ENCODE measurements at regions not wholly inside any gene's neighbourhood (a gene's known extent, or its start where the extent isn't known, plus 50 kb on each side); places are given as distances from the start of the nearest gene placed in this dataset.

GRCh38 chrX:121102101-121102500 is 54.7 kb downstream of the GLUD2 start:
- H3K36me3 Mint-ChIP-seq (ENCODE audit: low read depth) = no peaks in the 10 kb centered on the region
- no peak for ATAC-seq
- H3K4me3 Mint-ChIP-seq = no peak overlapping the region
- no peaks in the 10 kb centered on the region for H3K4me1 Mint-ChIP-seq
- H3K27me3 Mint-ChIP-seq = no peaks in the 10 kb centered on the region
- no peaks in the 10 kb centered on the region for H3K9me3 ChIP-seq (ENCODE audit: control insufficient read depth, low read length, poor library complexity, severe bottlenecking)
- DNase-seq = no peak
- H3K27ac Mint-ChIP-seq = no peak overlapping the region

GRCh38 chrX:121103381-121103780 is 56.0 kb downstream of the GLUD2 start:
- no peak overlapping the region for H3K4me3 Mint-ChIP-seq
- no peaks in the 10 kb centered on the region for H3K9me3 ChIP-seq (ENCODE audit: control insufficient read depth, low read length, poor library complexity, severe bottlenecking)
- no peaks in the 10 kb centered on the region for H3K27me3 Mint-ChIP-seq
- DNase-seq (no peak), ATAC-seq (no peak)
- no peak overlapping the region for H3K27ac Mint-ChIP-seq
- H3K4me1 Mint-ChIP-seq = no peaks in the 10 kb centered on the region
- no peaks in the 10 kb centered on the region for H3K36me3 Mint-ChIP-seq (ENCODE audit: low read depth)

- ATAC-seq (no peak), DNase-seq (no peak)
- H3K36me3 Mint-ChIP-seq (ENCODE audit: low read depth) = no peaks in the 10 kb centered on the region
- no peak overlapping the region for H3K27ac Mint-ChIP-seq
- no peaks in the 10 kb centered on the region for H3K9me3 ChIP-seq (ENCODE audit: control insufficient read depth, low read length, poor library complexity, severe bottlenecking)
- H3K4me3 Mint-ChIP-seq = no peak overlapping the region
- H3K4me1 Mint-ChIP-seq = no peaks in the 10 kb centered on the region
- no peaks in the 10 kb centered on the region for H3K27me3 Mint-ChIP-seq
Measured at GRCh38 chrX:121106484-121107235, 59.2 kb downstream of the GLUD2 start.

- no peaks in the 10 kb centered on the region for H3K27me3 Mint-ChIP-seq
- H3K4me1 Mint-ChIP-seq = no peaks in the 10 kb centered on the region
Measured at GRCh38 chrX:121109986-121110385, 62.6 kb downstream of the GLUD2 start.

GRCh38 chrX:121110536-121110935 is 63.1 kb downstream of the GLUD2 start:
- no peak for DNase-seq
- no peak overlapping the region for H3K4me3 Mint-ChIP-seq
- no peaks in the 10 kb centered on the region for H3K27me3 Mint-ChIP-seq
- no peaks in the 10 kb centered on the region for H3K4me1 Mint-ChIP-seq
- H3K27ac Mint-ChIP-seq = no peak overlapping the region
- peaks cover under 1% of the 10 kb centered on the region for H3K36me3 Mint-ChIP-seq (ENCODE audit: low read depth)
- no peak for ATAC-seq
- H3K9me3 ChIP-seq (ENCODE audit: control insufficient read depth, low read length, poor library complexity, severe bottlenecking) = no peaks in the 10 kb centered on the region

More at GRCh38 chrX:121109986-121110385, 62.6 kb downstream of the GLUD2 start:
- H3K27ac Mint-ChIP-seq = no peak overlapping the region
- DNase-seq = no peak
- H3K9me3 ChIP-seq (ENCODE audit: control insufficient read depth, low read length, poor library complexity, severe bottlenecking) = no peaks in the 10 kb centered on the region
- no peaks in the 10 kb centered on the region for H3K36me3 Mint-ChIP-seq (ENCODE audit: low read depth)
- no peak overlapping the region for H3K4me3 Mint-ChIP-seq
- no peak for ATAC-seq

GRCh38 chrX:121114691-121115090 is 67.3 kb downstream of the GLUD2 start:
- Mint-ChIP-seq H3K4me3 (no peak overlapping the region), H3K4me1 (no peaks in the 10 kb centered on the region), H3K27me3 (no peaks in the 10 kb centered on the region), H3K36me3 (ENCODE audit: low read depth) (peaks cover 2% of the 10 kb centered on the region), H3K27ac (no peak overlapping the region)
- ATAC-seq (no peak), DNase-seq (no peak)
- H3K9me3 ChIP-seq (ENCODE audit: control insufficient read depth, low read length, poor library complexity, severe bottlenecking) = no peaks in the 10 kb centered on the region

GRCh38 chrX:121120690-121121605 is 73.5 kb downstream of the GLUD2 start:
- Mint-ChIP-seq H3K27me3 (no peaks in the 10 kb centered on the region), H3K27ac (no peak overlapping the region), H3K4me3 (no peak overlapping the region), H3K36me3 (ENCODE audit: low read depth) (no peaks in the 10 kb centered on the region), H3K4me1 (no peaks in the 10 kb centered on the region)
- no peak for DNase-seq
- H3K9me3 ChIP-seq (ENCODE audit: control insufficient read depth, low read length, poor library complexity, severe bottlenecking) = no peaks in the 10 kb centered on the region
- ATAC-seq = no peak

- no peaks in the 10 kb centered on the region for H3K4me1 Mint-ChIP-seq
Measured at GRCh38 chrX:121122332-121122731, 74.9 kb downstream of the GLUD2 start.

GRCh38 chrX:121128925-121129877 is 81.8 kb downstream of the GLUD2 start:
- ATAC-seq = no peak
- no peak overlapping the region for H3K4me3 Mint-ChIP-seq
- no peaks in the 10 kb centered on the region for H3K4me1 Mint-ChIP-seq
- H3K9me3 ChIP-seq (ENCODE audit: control insufficient read depth, low read length, poor library complexity, severe bottlenecking) = no peaks in the 10 kb centered on the region
- H3K27me3 Mint-ChIP-seq = no peaks in the 10 kb centered on the region
- H3K36me3 Mint-ChIP-seq (ENCODE audit: low read depth) = no peaks in the 10 kb centered on the region
- no peak for DNase-seq
- H3K27ac Mint-ChIP-seq = no peak overlapping the region

More at GRCh38 chrX:121122332-121122731, 74.9 kb downstream of the GLUD2 start:
- DNase-seq (no peak), ATAC-seq (no peak)
- no peaks in the 10 kb centered on the region for H3K9me3 ChIP-seq (ENCODE audit: control insufficient read depth, low read length, poor library complexity, severe bottlenecking)
- no peaks in the 10 kb centered on the region for H3K27me3 Mint-ChIP-seq
- no peaks in the 10 kb centered on the region for H3K36me3 Mint-ChIP-seq (ENCODE audit: low read depth)
- no peak overlapping the region for H3K27ac Mint-ChIP-seq
- no peak overlapping the region for H3K4me3 Mint-ChIP-seq

GRCh38 chrX:121132675-121133074 is 85.3 kb downstream of the GLUD2 start:
- DNase-seq = no peak
- no peaks in the 10 kb centered on the region for H3K4me1 Mint-ChIP-seq
- H3K27me3 Mint-ChIP-seq = no peaks in the 10 kb centered on the region
- no peaks in the 10 kb centered on the region for H3K9me3 ChIP-seq (ENCODE audit: control insufficient read depth, low read length, poor library complexity, severe bottlenecking)
- H3K27ac Mint-ChIP-seq = no peak overlapping the region
- H3K36me3 Mint-ChIP-seq (ENCODE audit: low read depth) = no peaks in the 10 kb centered on the region
- no peak for ATAC-seq
- H3K4me3 Mint-ChIP-seq = no peak overlapping the region

GRCh38 chrX:121135488-121136207 is 88.2 kb downstream of the GLUD2 start:
- no peak overlapping the region for H3K27ac Mint-ChIP-seq
- H3K4me3 Mint-ChIP-seq = no peak overlapping the region
- DNase-seq = no peak
- ATAC-seq = no peak
- no peaks in the 10 kb centered on the region for H3K27me3 Mint-ChIP-seq
- no peaks in the 10 kb centered on the region for H3K9me3 ChIP-seq (ENCODE audit: control insufficient read depth, low read length, poor library complexity, severe bottlenecking)
- H3K4me1 Mint-ChIP-seq = no peaks in the 10 kb centered on the region
- no peaks in the 10 kb centered on the region for H3K36me3 Mint-ChIP-seq (ENCODE audit: low read depth)

- H3K4me3 Mint-ChIP-seq = no peak overlapping the region
- ATAC-seq (no peak), DNase-seq (no peak)
- no peaks in the 10 kb centered on the region for H3K36me3 Mint-ChIP-seq (ENCODE audit: low read depth)
- H3K27ac Mint-ChIP-seq = no peak overlapping the region
- no peaks in the 10 kb centered on the region for H3K27me3 Mint-ChIP-seq
- H3K9me3 ChIP-seq (ENCODE audit: control insufficient read depth, low read length, poor library complexity, severe bottlenecking) = no peaks in the 10 kb centered on the region
- H3K4me1 Mint-ChIP-seq = no peaks in the 10 kb centered on the region
Measured at GRCh38 chrX:121146059-121146628, 98.7 kb downstream of the GLUD2 start.

All from T-helper 17 cell (primary cell).